ENCODE measurements at regions not wholly inside any gene's neighbourhood (a gene's known extent, or its start where the extent isn't known, plus 50 kb on each side); places are given as distances from the start of the nearest gene placed in this dataset.

GRCh38 chr13:38053896-38054295, 184.3 kb upstream of the TRPC4 start:
- TF ChIP-seq POLR2AphosphoS5 (IDR thresholded peaks at IDR 0.05) (no peak), CTCF (IDR thresholded peaks at IDR 0.05) (no peak)
